HCT116 (cell line): ENCODE measurements at regions not wholly inside any gene's neighbourhood (a gene's known extent, or its start where the extent isn't known, plus 50 kb on each side); places are given as distances from the start of the nearest gene placed in this dataset.

Experiments used
- CTCF ChIP-seq, 3 experiments: fragments of 200-600 bp in 1 of 3; sonication (generic) in 1 of 3; IDR thresholded peaks in 2 of 3; conservative IDR thresholded peaks in 1 of 3; 2 replicates each; pipeline ENCODE4 v1.5.1; 2012 to 2017; ENCODE audit warnings: low read depth in 2 of 3, low read length in 2 of 3, antibody characterized with exemption in 1 of 3, borderline replicate concordance in 1 of 3, control low read depth in 1 of 3, mild to moderate bottlenecking in 1 of 3, mixed read lengths in 1 of 3, mixed run types in 1 of 3, moderate library complexity in 1 of 3; ENCODE audit not compliant: insufficient read depth in 1 of 3
- ELF1 ChIP-seq: IDR thresholded peaks from 2 replicates; pipeline ENCODE4 v1.6.1; 2012; ENCODE audit warnings: low read depth, borderline replicate concordance
- JUND ChIP-seq: IDR thresholded peaks from 2 replicates; pipeline ENCODE4 v1.6.1; 2012
- MAX ChIP-seq: IDR thresholded peaks from 2 replicates; pipeline ENCODE4 v1.6.1; 2012
- POLR2A ChIP-seq: IDR thresholded peaks from 2 replicates; pipeline ENCODE4 v1.7.0; 2011; ENCODE audit warnings: borderline replicate concordance; ENCODE audit not compliant: insufficient read depth, insufficient read length; ENCODE audit errors: extremely low read depth
- POLR2AphosphoS5 ChIP-seq: IDR thresholded peaks from 2 replicates; pipeline ENCODE4 v1.6.1; 2011; ENCODE audit warnings: mild to moderate bottlenecking, low read depth, low read length, moderate library complexity
- RAD21 ChIP-seq: IDR thresholded peaks from 2 replicates; pipeline ENCODE4 v1.6.1; 2012; ENCODE audit warnings: low read depth, mild to moderate bottlenecking
- SIN3A ChIP-seq: IDR thresholded peaks from 2 replicates; pipeline ENCODE4 v1.6.1; 2012; ENCODE audit warnings: low read depth
- SRF ChIP-seq: IDR thresholded peaks from 2 replicates; pipeline ENCODE4 v1.6.1; 2012; ENCODE audit warnings: low read depth
- TCF7L2 ChIP-seq: IDR thresholded peaks from 2 replicates; pipeline ENCODE4 v1.7.0; 2011; ENCODE audit warnings: borderline replicate concordance, inconsistent platforms; ENCODE audit not compliant: insufficient read depth, insufficient read length; ENCODE audit errors: extremely low read depth
- ZBTB33 ChIP-seq: IDR thresholded peaks from 2 replicates; pipeline ENCODE4 v1.6.1; 2011; ENCODE audit warnings: mild to moderate bottlenecking, low read length, moderate library complexity; ENCODE audit not compliant: insufficient replicate concordance; ENCODE audit errors: extremely low read depth

- TF ChIP-seq CTCF (IDR thresholded peaks at IDR 0.05 in 2 of 3, conservative IDR thresholded peaks at IDR 0.05 in 1 of 3; ENCODE audit: borderline replicate concordance in 1 of 3, insufficient read depth in 1 of 3, low read depth in 2 of 3, low read length in 2 of 3) (no peak), SRF (no peak), TCF7L2 (no peak), ZBTB33 (no peak), JUND (no peak), POLR2A (no peak), ELF1 (no peak), POLR2AphosphoS5 (no peak), RAD21 (no peak), SIN3A (no peak), MAX (no peak)
Measured at GRCh38 chr6:40307712-40308111, 279.5 kb downstream of the LRFN2 start.
